ENCODE measurements at regions not wholly inside any gene's neighbourhood (a gene's known extent, or its start where the extent isn't known, plus 50 kb on each side); places are given as distances from the start of the nearest gene placed in this dataset.

DNA sequence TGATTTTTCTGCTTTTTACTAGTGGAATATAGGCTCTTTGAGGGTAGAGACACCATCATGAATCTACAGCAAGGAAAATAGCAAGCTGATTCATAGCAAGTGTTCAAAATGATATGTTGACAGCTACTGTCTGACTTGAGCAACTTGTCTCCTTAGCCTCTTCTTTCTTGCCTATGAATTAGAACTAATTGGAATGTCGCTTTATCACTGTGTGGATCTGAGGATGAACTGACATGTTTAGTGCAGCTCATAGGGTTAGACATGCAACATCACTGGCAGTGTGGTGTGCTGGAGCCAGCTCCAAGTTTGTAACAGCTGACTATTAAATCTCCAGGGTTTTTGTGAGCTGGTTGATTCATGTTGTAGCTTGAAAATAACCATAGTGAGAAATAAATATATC is 1068.4 kb downstream of the PCDH18 start:
- no peak for DNase-seq
- Histone ChIP-seq H3K4me1 (no peaks in the 10 kb centered on the region), H3K27me3 (no peaks in the 10 kb centered on the region), H3K9me3 (no peaks in the 10 kb centered on the region), H3K36me3 (no peaks in the 10 kb centered on the region), H3K27ac (no peak overlapping the region), H3K4me3 (no peak overlapping the region)
- TF ChIP-seq, protein P1, sequence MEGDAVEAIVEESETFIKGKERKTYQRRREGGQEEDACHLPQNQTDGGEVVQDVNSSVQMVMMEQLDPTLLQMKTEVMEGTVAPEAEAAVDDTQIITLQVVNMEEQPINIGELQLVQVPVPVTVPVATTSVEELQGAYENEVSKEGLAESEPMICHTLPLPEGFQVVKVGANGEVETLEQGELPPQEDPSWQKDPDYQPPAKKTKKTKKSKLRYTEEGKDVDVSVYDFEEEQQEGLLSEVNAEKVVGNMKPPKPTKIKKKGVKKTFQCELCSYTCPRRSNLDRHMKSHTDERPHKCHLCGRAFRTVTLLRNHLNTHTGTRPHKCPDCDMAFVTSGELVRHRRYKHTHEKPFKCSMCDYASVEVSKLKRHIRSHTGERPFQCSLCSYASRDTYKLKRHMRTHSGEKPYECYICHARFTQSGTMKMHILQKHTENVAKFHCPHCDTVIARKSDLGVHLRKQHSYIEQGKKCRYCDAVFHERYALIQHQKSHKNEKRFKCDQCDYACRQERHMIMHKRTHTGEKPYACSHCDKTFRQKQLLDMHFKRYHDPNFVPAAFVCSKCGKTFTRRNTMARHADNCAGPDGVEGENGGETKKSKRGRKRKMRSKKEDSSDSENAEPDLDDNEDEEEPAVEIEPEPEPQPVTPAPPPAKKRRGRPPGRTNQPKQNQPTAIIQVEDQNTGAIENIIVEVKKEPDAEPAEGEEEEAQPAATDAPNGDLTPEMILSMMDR (IDR thresholded peaks at IDR 0.05): no peak
- TF ChIP-seq POLR2A (IDR thresholded peaks at IDR 0.05): no peak
- intact Hi-C loops (cut with DNase I; ENCODE audit: low total_unique reads): no loop called here

DNA sequence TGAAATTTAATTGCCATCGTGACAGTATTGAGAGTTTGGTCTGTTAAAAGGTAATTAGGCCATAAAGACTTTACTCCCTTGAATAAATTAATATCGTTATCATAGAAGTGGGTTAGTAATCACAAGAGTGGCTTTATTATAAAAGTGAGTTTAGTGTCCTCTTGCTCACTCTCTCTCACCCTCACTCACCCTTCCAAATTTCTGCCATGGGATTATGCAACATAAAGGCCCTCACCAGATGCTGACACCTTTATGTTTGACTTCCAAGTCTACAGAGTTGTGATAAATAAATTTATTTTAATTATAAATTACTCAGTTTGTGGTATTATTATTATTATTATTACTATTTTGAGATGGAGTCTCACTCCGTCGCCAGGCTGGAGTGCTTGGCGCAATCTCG is 1070.8 kb downstream of the PCDH18 start:
- TF ChIP-seq POLR2A (IDR thresholded peaks at IDR 0.05): no peak
- TF ChIP-seq, protein P1 (IDR thresholded peaks at IDR 0.05): no peak
- H3K27me3 ChIP-seq: no peaks in the 10 kb centered on the region
- intact Hi-C loops (cut with DNase I; ENCODE audit: low total_unique reads): no loop called here
- no peak for DNase-seq
- no peaks in the 10 kb centered on the region for H3K36me3 ChIP-seq
- no peaks in the 10 kb centered on the region for H3K9me3 ChIP-seq
- no peaks in the 10 kb centered on the region for H3K4me1 ChIP-seq
- H3K27ac ChIP-seq: no peak overlapping the region
- H3K4me3 ChIP-seq: no peak overlapping the region

DNA sequence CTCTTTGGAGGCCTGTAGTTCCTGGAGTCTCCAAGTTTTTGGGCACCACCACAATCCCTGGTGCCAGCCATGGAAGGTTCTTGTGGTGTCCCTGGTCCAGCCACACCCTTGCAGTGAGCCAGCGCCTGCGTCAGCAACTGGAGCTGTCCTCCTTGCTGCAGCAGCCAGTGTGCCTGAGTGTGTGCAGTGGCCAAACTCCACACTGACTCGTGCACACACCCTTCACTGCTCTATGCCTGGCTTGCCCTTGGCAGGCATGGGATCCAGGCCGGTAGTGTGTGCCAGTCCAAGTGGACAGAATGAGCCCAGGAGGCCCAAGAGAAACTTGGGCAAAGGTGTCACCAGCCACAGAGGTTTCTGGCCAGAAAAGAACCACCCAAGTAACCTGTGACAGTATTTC is 1074.0 kb downstream of the PCDH18 start:
- intact Hi-C loops (cut with DNase I; ENCODE audit: low total_unique reads): no loop called here
- no peaks in the 10 kb centered on the region for H3K4me1 ChIP-seq
- no peaks in the 10 kb centered on the region for H3K36me3 ChIP-seq
- no peak overlapping the region for H3K4me3 ChIP-seq
- no peak overlapping the region for H3K27ac ChIP-seq
- DNase-seq: no peak
- H3K27me3 ChIP-seq: no peaks in the 10 kb centered on the region
- TF ChIP-seq, protein P1 (IDR thresholded peaks at IDR 0.05): no peak
- TF ChIP-seq POLR2A (IDR thresholded peaks at IDR 0.05): no peak
- no peaks in the 10 kb centered on the region for H3K9me3 ChIP-seq

DNA sequence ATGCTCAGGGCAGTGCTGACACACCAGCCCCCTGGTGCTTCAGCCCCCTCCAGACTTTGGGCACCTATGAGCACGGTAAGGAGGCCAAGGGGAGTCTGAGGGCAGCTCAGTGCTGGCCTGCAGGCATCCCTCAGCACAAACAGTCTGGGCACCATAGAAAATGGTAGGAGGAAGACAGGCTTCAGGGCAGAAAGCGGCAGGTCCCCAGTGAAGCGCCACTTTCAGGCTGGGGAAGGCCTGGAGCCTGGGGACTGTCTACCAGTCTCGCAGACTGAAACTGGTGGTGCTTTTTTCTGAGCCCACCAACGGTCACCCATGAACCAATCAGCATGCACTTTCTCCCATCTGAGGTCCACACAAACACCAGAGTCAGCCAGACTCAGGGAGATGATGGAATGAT is 1074.7 kb downstream of the PCDH18 start:
- intact Hi-C loops (cut with DNase I; ENCODE audit: low total_unique reads): no loop called here
- no peak for TF ChIP-seq POLR2A (IDR thresholded peaks at IDR 0.05)
- TF ChIP-seq, protein P1 (IDR thresholded peaks at IDR 0.05): no peak

DNA sequence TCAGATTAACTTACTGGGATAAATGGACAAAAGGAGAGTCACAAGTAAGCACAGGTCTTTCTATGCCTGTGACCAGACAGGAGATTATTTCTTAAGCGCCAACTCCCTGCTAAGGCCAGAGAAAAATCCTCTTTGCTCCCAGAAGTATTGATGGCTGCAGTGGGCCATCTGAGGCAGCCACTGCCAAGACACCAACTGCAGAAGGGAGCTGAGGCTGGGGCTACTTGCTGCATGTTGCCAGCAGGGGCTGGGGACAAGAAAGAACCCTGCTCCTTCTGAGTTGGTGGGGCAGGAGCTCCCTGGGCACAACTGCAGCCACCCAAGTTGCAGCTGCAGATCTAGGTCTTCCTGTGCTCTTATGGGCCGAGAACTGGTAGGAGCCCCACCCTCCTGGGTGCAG is 1075.3 kb downstream of the PCDH18 start:
- no peaks in the 10 kb centered on the region for H3K36me3 ChIP-seq
- DNase-seq: no peak
- intact Hi-C loops (cut with DNase I; ENCODE audit: low total_unique reads): no loop called here

More for the DNA sequence above, 1074.7 kb downstream of the PCDH18 start:
- no peaks in the 10 kb centered on the region for H3K27me3 ChIP-seq
- H3K4me3 ChIP-seq: no peak overlapping the region
- no peaks in the 10 kb centered on the region for H3K9me3 ChIP-seq
- H3K4me1 ChIP-seq: no peaks in the 10 kb centered on the region
- no peaks in the 10 kb centered on the region for H3K36me3 ChIP-seq
- H3K27ac ChIP-seq: no peak overlapping the region
- no peak for DNase-seq

More for the DNA sequence above, 1075.3 kb downstream of the PCDH18 start:
- Histone ChIP-seq H3K9me3 (no peaks in the 10 kb centered on the region), H3K4me1 (no peaks in the 10 kb centered on the region), H3K27ac (no peak overlapping the region), H3K4me3 (no peak overlapping the region), H3K27me3 (no peaks in the 10 kb centered on the region)
- no peak for TF ChIP-seq POLR2A (IDR thresholded peaks at IDR 0.05)
- TF ChIP-seq, protein P1 (IDR thresholded peaks at IDR 0.05): no peak
